ENCODE measurements at regions not wholly inside any gene's neighbourhood (a gene's known extent, or its start where the extent isn't known, plus 50 kb on each side); places are given as distances from the start of the nearest gene placed in this dataset.

- no peak for TF ChIP-seq CTCF (IDR thresholded peaks at IDR 0.05; ENCODE audit: insufficient read depth, low read depth, low read length)
- no peak for TF ChIP-seq EZH2 (IDR thresholded peaks at IDR 0.05; ENCODE audit: insufficient read depth, low read length)
Observed at GRCh38 chr2:192948316-192948715, 753.6 kb upstream of the TMEFF2 start.
